ENCODE measurements at regions not wholly inside any gene's neighbourhood (a gene's known extent, or its start where the extent isn't known, plus 50 kb on each side); places are given as distances from the start of the nearest gene placed in this dataset.

DNA sequence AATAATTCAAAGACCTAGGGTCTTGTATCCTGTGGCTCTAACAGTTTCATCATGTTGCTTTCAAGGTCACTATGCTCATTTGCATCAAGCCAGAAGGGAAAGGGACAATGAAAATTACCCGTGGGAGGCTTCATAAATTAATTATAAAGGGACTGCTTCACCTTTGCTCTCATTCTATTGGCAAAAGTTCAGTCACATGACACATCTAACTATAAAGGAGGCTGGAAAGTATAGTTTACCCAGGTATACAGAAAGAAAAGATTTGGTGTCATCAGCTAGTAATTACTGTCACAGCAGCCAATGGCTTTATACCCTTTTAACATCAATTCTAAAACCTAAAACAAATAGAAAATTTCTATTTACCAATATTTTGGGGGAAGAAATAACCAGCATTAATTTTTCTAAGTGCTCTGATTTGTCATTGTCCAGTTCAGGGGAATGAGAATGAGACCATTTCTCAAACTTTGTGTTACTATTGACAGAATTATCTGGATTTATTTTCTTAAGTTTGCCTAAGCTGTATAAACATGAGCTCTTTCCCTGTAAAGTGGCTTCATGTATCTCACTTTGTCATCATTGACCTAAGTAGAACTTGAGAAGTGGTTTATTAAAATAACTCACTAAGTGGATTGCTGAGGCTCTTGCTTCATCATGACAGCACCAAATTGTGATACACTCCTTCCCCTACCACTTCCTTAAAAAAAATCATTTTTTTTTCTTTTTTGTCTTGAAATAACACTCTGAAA is 257.7 kb upstream of the PEX5L start:
- TF ChIP-seq, protein P1, sequence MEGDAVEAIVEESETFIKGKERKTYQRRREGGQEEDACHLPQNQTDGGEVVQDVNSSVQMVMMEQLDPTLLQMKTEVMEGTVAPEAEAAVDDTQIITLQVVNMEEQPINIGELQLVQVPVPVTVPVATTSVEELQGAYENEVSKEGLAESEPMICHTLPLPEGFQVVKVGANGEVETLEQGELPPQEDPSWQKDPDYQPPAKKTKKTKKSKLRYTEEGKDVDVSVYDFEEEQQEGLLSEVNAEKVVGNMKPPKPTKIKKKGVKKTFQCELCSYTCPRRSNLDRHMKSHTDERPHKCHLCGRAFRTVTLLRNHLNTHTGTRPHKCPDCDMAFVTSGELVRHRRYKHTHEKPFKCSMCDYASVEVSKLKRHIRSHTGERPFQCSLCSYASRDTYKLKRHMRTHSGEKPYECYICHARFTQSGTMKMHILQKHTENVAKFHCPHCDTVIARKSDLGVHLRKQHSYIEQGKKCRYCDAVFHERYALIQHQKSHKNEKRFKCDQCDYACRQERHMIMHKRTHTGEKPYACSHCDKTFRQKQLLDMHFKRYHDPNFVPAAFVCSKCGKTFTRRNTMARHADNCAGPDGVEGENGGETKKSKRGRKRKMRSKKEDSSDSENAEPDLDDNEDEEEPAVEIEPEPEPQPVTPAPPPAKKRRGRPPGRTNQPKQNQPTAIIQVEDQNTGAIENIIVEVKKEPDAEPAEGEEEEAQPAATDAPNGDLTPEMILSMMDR (IDR thresholded peaks at IDR 0.05) = no peak
- no peak for TF ChIP-seq POLR2A (IDR thresholded peaks at IDR 0.05)
